Hepatic stellate cell (primary cell): ENCODE measurements at regions not wholly inside any gene's neighbourhood (a gene's known extent, or its start where the extent isn't known, plus 50 kb on each side); places are given as distances from the start of the nearest gene placed in this dataset.
"Not testable (repeated sequence)": the region's sequence is repeated elsewhere in the genome, so short reads cannot be mapped to it uniquely, and the experiment has no call there.

ENCODE experiments used
- DNase-seq: peaks from one replicate; pipeline ENCODE4 v3.0.0; 2011; ENCODE audit warnings: low spot score

GRCh38 chr3:110955301-110955880 is 116.2 kb upstream of the NECTIN3 start:
- peak; percentile 2 for DNase-seq

- no peak for DNase-seq
These were observed 115.5 kb upstream of the NECTIN3 start for GRCh38 chr3:110956081-110956480.

- DNase-seq, result no peak
These were observed 114.2 kb upstream of the NECTIN3 start for GRCh38 chr3:110957247-110958025.

GRCh38 chr3:110958313-110959147 is 113.1 kb upstream of the NECTIN3 start:
- no peak for DNase-seq

GRCh38 chr3:110965976-110966375 is 105.6 kb upstream of the NECTIN3 start:
- DNase-seq, result no peak

- no peak for DNase-seq
These were observed 104.5 kb upstream of the NECTIN3 start for GRCh38 chr3:110966966-110967663.

GRCh38 chr3:110968076-110968475 is 103.5 kb upstream of the NECTIN3 start:
- DNase-seq, result no peak

GRCh38 chr3:110969229-110970211 is 102.1 kb upstream of the NECTIN3 start:
- no peak for DNase-seq

- no peak for DNase-seq
These were observed 100.5 kb upstream of the NECTIN3 start for GRCh38 chr3:110971010-110971601.

GRCh38 chr3:110973263-110973895 is 98.2 kb upstream of the NECTIN3 start:
- no peak for DNase-seq

GRCh38 chr3:110974902-110975301 is 96.7 kb upstream of the NECTIN3 start:
- no peak for DNase-seq

GRCh38 chr3:110984456-110985250 is 87.0 kb upstream of the NECTIN3 start:
- no peak for DNase-seq

- no peak for DNase-seq
These were observed 82.2 kb upstream of the NECTIN3 start for GRCh38 chr3:110989446-110989845.

- DNase-seq, result no peak
These were observed 76.0 kb upstream of the NECTIN3 start for GRCh38 chr3:110995461-110996231.

GRCh38 chr3:110998766-110999165 is 72.8 kb upstream of the NECTIN3 start:
- DNase-seq, result not testable (repeated sequence)

GRCh38 chr3:111006485-111006884 is 65.1 kb upstream of the NECTIN3 start:
- not testable (repeated sequence) for DNase-seq

- no peak for DNase-seq
These were observed 59.0 kb upstream of the NECTIN3 start for GRCh38 chr3:111012388-111013248.
